Left ventricle myocardium superior (tissue), 1 donor: ENCODE measurements at regions not wholly inside any gene's neighbourhood (a gene's known extent, or its start where the extent isn't known, plus 50 kb on each side); places are given as distances from the start of the nearest gene placed in this dataset.
"Not testable (repeated sequence)": the region's sequence is repeated elsewhere in the genome, so short reads cannot be mapped to it uniquely, and the experiment has no call there.

Experiments
- ATAC-seq: fragments of 200-7000 bp; cut with Tn5 transposase; one replicate; pipeline ENCODE4 v1.9.1; 2020; ENCODE audit warnings: mild to moderate bottlenecking, moderate library complexity
- DNase-seq: peaks from one replicate; pipeline ENCODE4 v3.0.0-alpha.2; 2020
- intact Hi-C: fragments of 100-400 bp; cut with micrococcal nuclease; formaldehyde crosslinking; loops from one replicate; pipeline ENCODE4 v1.11.0; 2022
- donor health status: DM: no; HTN: yes; CAD: no; lungs with severe emphysema.

- DNase-seq (no peak), ATAC-seq (no peak)
- intact Hi-C loops: no loop called here
Observed at GRCh38 chrX:150094375-150094774, 156.1 kb upstream of the EOLA2 start.

GRCh38 chrX:150094996-150095395 is 156.7 kb upstream of the EOLA2 start:
- intact Hi-C loops: no loop called here

GRCh38 chrX:150099316-150099715 is 161.0 kb upstream of the EOLA2 start:
- DNase-seq (no peak), ATAC-seq (no peak)
- intact Hi-C loops: no loop called here

More at GRCh38 chrX:150094996-150095395, 156.7 kb upstream of the EOLA2 start:
- ATAC-seq (no peak), DNase-seq (no peak)

GRCh38 chrX:150100261-150100660 is 162.0 kb upstream of the EOLA2 start:
- ATAC-seq (no peak), DNase-seq (no peak)

GRCh38 chrX:150118476-150118875 is 180.2 kb upstream of the EOLA2 start:
- DNase-seq (no peak), ATAC-seq (no peak)
- intact Hi-C loops: no loop called here

More at GRCh38 chrX:150100261-150100660, 162.0 kb upstream of the EOLA2 start:
- intact Hi-C loops: no loop called here

GRCh38 chrX:150119323-150119722 is 181.0 kb upstream of the EOLA2 start:
- intact Hi-C loops: no loop called here
- ATAC-seq: no peak
- no peak for DNase-seq

- DNase-seq, ATAC-seq, intact Hi-C loops: not testable (repeated sequence)
Observed at GRCh38 chrX:150125045-150125444, 186.8 kb upstream of the EOLA2 start.

GRCh38 chrX:150127216-150127615 is 188.9 kb upstream of the EOLA2 start:
- intact Hi-C loops: no loop called here
- no peak for ATAC-seq
- no peak for DNase-seq

- intact Hi-C loops: no loop called here
- no peak for DNase-seq
Observed at GRCh38 chrX:150143721-150144440, 205.6 kb upstream of the EOLA2 start.

GRCh38 chrX:150146271-150146896 is 208.1 kb upstream of the EOLA2 start:
- DNase-seq (no peak), ATAC-seq (no peak)
- intact Hi-C loops: no loop called here

More at GRCh38 chrX:150143721-150144440, 205.6 kb upstream of the EOLA2 start:
- ATAC-seq: no peak

- DNase-seq: no peak
- peak; percentile 54 for ATAC-seq
- intact Hi-C loops: no loop called here
Observed at GRCh38 chrX:150148749-150149672, 210.7 kb upstream of the EOLA2 start.

GRCh38 chrX:150150076-150150779 is 211.9 kb upstream of the EOLA2 start:
- peak; percentile 25 for DNase-seq
- ATAC-seq: no peak
- intact Hi-C loops: no loop called here

- intact Hi-C loops: no loop called here
- ATAC-seq (no peak), DNase-seq (no peak)
Observed at GRCh38 chrX:150150780-150151125, 212.4 kb upstream of the MAMLD1 start.

GRCh38 chrX:150152036-150152435 is 211.1 kb upstream of the MAMLD1 start:
- no peak for ATAC-seq
- intact Hi-C loops: no loop called here

GRCh38 chrX:150152546-150152945 is 210.6 kb upstream of the MAMLD1 start:
- ATAC-seq (no peak), DNase-seq (no peak)
- intact Hi-C loops: no loop called here

More at GRCh38 chrX:150152036-150152435, 211.1 kb upstream of the MAMLD1 start:
- no peak for DNase-seq

GRCh38 chrX:150155436-150156035 is 207.6 kb upstream of the MAMLD1 start:
- intact Hi-C loops: no loop called here
- ATAC-seq (peak; percentile 29), DNase-seq (peak; percentile 40)

GRCh38 chrX:150156615-150157014 is 206.5 kb upstream of the MAMLD1 start:
- intact Hi-C loops: no loop called here
- DNase-seq (no peak), ATAC-seq (no peak)

GRCh38 chrX:150157291-150157690 is 205.8 kb upstream of the MAMLD1 start:
- intact Hi-C loops: no loop called here
- DNase-seq (no peak), ATAC-seq (no peak)
